HCT116 (cell line): ENCODE measurements at regions not wholly inside any gene's neighbourhood (a gene's known extent, or its start where the extent isn't known, plus 50 kb on each side); places are given as distances from the start of the nearest gene placed in this dataset.

ENCODE experiments used
- EGR1 ChIP-seq: IDR thresholded peaks from 2 replicates; pipeline ENCODE4 v1.6.1; 2012; ENCODE audit warnings: low read depth
- ELF1 ChIP-seq: IDR thresholded peaks from 2 replicates; pipeline ENCODE4 v1.6.1; 2012; ENCODE audit warnings: low read depth, borderline replicate concordance
- EZH2phosphoT487 ChIP-seq: fragments of 200-600 bp; IDR thresholded peaks from 2 replicates; pipeline ENCODE4 v1.6.1; 2018; ENCODE audit warnings: antibody characterized with exemption, borderline replicate concordance
- POLR2A ChIP-seq: IDR thresholded peaks from 2 replicates; pipeline ENCODE4 v1.7.0; 2011; ENCODE audit warnings: borderline replicate concordance; ENCODE audit not compliant: insufficient read depth, insufficient read length; ENCODE audit errors: extremely low read depth
- TCF7L2 ChIP-seq: IDR thresholded peaks from 2 replicates; pipeline ENCODE4 v1.7.0; 2011; ENCODE audit warnings: borderline replicate concordance, inconsistent platforms; ENCODE audit not compliant: insufficient read depth, insufficient read length; ENCODE audit errors: extremely low read depth
- TF ChIP-seq, protein P1 (sequence below): IDR thresholded peaks from 2 replicates; pipeline ENCODE4 v1.6.1; 2012; ENCODE audit warnings: low read depth
- TF ChIP-seq, protein P2 (sequence below), 3 experiments: fragments of 200-600 bp in 1 of 3; sonication (generic) in 1 of 3; IDR thresholded peaks in 2 of 3; conservative IDR thresholded peaks in 1 of 3; 2 replicates each; pipeline ENCODE4 v1.5.1; 2012 to 2017; ENCODE audit warnings: low read depth in 2 of 3, low read length in 2 of 3, antibody characterized with exemption in 1 of 3, borderline replicate concordance in 1 of 3, control low read depth in 1 of 3, mild to moderate bottlenecking in 1 of 3, mixed read lengths in 1 of 3, mixed run types in 1 of 3, moderate library complexity in 1 of 3; ENCODE audit not compliant: insufficient read depth in 1 of 3
- TF ChIP-seq, protein P3 (sequence below): IDR thresholded peaks from 2 replicates; pipeline ENCODE4 v1.6.1; 2012

DNA sequence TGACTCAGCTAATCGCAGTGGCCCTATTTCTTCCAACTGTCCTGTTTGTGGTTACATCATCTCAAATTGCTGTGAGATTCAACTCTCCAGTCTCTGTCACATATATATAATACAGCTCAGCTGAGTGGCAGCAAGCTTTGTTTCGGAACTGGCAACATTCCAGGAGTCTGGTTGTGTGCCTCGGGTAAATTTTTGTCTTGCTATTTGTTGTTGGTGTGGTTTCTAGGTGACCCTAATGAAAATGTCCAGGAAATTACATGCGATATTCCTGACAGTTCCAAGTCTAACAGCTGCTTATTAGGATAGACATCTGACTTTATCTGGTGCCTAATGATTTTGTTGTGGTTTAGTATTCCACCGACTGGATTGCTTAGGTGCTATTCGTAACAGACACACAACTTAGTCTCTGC lies 581.8 kb downstream of the CD109 start:
- TF ChIP-seq, protein P1, sequence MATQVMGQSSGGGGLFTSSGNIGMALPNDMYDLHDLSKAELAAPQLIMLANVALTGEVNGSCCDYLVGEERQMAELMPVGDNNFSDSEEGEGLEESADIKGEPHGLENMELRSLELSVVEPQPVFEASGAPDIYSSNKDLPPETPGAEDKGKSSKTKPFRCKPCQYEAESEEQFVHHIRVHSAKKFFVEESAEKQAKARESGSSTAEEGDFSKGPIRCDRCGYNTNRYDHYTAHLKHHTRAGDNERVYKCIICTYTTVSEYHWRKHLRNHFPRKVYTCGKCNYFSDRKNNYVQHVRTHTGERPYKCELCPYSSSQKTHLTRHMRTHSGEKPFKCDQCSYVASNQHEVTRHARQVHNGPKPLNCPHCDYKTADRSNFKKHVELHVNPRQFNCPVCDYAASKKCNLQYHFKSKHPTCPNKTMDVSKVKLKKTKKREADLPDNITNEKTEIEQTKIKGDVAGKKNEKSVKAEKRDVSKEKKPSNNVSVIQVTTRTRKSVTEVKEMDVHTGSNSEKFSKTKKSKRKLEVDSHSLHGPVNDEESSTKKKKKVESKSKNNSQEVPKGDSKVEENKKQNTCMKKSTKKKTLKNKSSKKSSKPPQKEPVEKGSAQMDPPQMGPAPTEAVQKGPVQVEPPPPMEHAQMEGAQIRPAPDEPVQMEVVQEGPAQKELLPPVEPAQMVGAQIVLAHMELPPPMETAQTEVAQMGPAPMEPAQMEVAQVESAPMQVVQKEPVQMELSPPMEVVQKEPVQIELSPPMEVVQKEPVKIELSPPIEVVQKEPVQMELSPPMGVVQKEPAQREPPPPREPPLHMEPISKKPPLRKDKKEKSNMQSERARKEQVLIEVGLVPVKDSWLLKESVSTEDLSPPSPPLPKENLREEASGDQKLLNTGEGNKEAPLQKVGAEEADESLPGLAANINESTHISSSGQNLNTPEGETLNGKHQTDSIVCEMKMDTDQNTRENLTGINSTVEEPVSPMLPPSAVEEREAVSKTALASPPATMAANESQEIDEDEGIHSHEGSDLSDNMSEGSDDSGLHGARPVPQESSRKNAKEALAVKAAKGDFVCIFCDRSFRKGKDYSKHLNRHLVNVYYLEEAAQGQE = no peak
- TF ChIP-seq EGR1 (no peak), EZH2phosphoT487 (no peak), POLR2A (no peak), TCF7L2 (no peak), ELF1 (no peak)
- TF ChIP-seq, protein P2, sequence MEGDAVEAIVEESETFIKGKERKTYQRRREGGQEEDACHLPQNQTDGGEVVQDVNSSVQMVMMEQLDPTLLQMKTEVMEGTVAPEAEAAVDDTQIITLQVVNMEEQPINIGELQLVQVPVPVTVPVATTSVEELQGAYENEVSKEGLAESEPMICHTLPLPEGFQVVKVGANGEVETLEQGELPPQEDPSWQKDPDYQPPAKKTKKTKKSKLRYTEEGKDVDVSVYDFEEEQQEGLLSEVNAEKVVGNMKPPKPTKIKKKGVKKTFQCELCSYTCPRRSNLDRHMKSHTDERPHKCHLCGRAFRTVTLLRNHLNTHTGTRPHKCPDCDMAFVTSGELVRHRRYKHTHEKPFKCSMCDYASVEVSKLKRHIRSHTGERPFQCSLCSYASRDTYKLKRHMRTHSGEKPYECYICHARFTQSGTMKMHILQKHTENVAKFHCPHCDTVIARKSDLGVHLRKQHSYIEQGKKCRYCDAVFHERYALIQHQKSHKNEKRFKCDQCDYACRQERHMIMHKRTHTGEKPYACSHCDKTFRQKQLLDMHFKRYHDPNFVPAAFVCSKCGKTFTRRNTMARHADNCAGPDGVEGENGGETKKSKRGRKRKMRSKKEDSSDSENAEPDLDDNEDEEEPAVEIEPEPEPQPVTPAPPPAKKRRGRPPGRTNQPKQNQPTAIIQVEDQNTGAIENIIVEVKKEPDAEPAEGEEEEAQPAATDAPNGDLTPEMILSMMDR (IDR thresholded peaks at IDR 0.05 in 2 of 3, conservative IDR thresholded peaks at IDR 0.05 in 1 of 3; ENCODE audit: borderline replicate concordance in 1 of 3, insufficient read depth in 1 of 3, low read depth in 2 of 3, low read length in 2 of 3) = no peak
- TF ChIP-seq, protein P3, sequence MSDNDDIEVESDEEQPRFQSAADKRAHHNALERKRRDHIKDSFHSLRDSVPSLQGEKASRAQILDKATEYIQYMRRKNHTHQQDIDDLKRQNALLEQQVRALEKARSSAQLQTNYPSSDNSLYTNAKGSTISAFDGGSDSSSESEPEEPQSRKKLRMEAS = no peak
